ENCODE measurements at regions not wholly inside any gene's neighbourhood (a gene's known extent, or its start where the extent isn't known, plus 50 kb on each side); places are given as distances from the start of the nearest gene placed in this dataset.

- Histone ChIP-seq H3K27me3 (replicated peaks; ENCODE audit: insufficient read depth) (no peaks in the 10 kb centered on the region), H2AFZ (no peak overlapping the region), H3K27ac (no peak overlapping the region), H3K9ac (no peak overlapping the region), H3K4me3 (no peak overlapping the region), H3K4me2 (ENCODE audit: unreplicated experiment) (no peak overlapping the region), H3K79me2 (ENCODE audit: insufficient read depth) (no peaks in the 10 kb centered on the region), H3F3A (ENCODE audit: insufficient read depth) (no peaks in the 10 kb centered on the region), H3K4me1 (ENCODE audit: insufficient read depth) (no peaks in the 10 kb centered on the region), H3K36me3 (ENCODE audit: low read depth) (no peaks in the 10 kb centered on the region), H3K9me2 (ENCODE audit: insufficient read depth) (no peaks in the 10 kb centered on the region), H4K20me1 (ENCODE audit: insufficient read depth) (no peaks in the 10 kb centered on the region), H3K9me3 (ENCODE audit: low read depth) (no peaks in the 10 kb centered on the region)
- in situ Hi-C loops (cut with MboI): no loop called here
- TF ChIP-seq EZH2 (IDR thresholded peaks at IDR 0.05; ENCODE audit: insufficient read depth, poor library complexity, severe bottlenecking): no peak
- TF ChIP-seq EZH2phosphoT487 (IDR thresholded peaks at IDR 0.05; ENCODE audit: insufficient read depth, low read depth): no peak
- no peak for DNase-seq
- 28% methylated on average over 12 to 13 of the region's 13 CpGs for WGBS, 2 experiments (ENCODE audit: low coverage in 1 of 2, low lambda C conversion rate in 2 of 2, missing lambda C conversion rate in 2 of 2)
Observed at GRCh38 chr22:49235463-49236300, 592.0 kb downstream of the BRD1 start.

- H3K9me2 ChIP-seq (ENCODE audit: insufficient read depth): no peaks in the 10 kb centered on the region
- 35 to 39% methylated on average over 3 of the region's 3 CpGs for WGBS, 2 experiments (ENCODE audit: low coverage in 1 of 2, low lambda C conversion rate in 2 of 2, missing lambda C conversion rate in 2 of 2)
- no peak for DNase-seq
- no peaks in the 10 kb centered on the region for H4K20me1 ChIP-seq (ENCODE audit: insufficient read depth)
- no peak for TF ChIP-seq EZH2phosphoT487 (IDR thresholded peaks at IDR 0.05; ENCODE audit: insufficient read depth, low read depth)
- TF ChIP-seq EZH2 (IDR thresholded peaks at IDR 0.05; ENCODE audit: insufficient read depth, poor library complexity, severe bottlenecking): no peak
- H3K4me3 ChIP-seq: no peak overlapping the region
- no peaks in the 10 kb centered on the region for H3K79me2 ChIP-seq (ENCODE audit: insufficient read depth)
- no peaks in the 10 kb centered on the region for H3K27me3 ChIP-seq (replicated peaks; ENCODE audit: insufficient read depth)
- H3K27ac ChIP-seq: no peak overlapping the region
- H3K4me2 ChIP-seq (ENCODE audit: unreplicated experiment): no peak overlapping the region
- H3F3A ChIP-seq (ENCODE audit: insufficient read depth): no peaks in the 10 kb centered on the region
- H2AFZ ChIP-seq: no peak overlapping the region
- H3K9ac ChIP-seq: no peak overlapping the region
- H3K9me3 ChIP-seq (ENCODE audit: low read depth): no peaks in the 10 kb centered on the region
- H3K36me3 ChIP-seq (ENCODE audit: low read depth): no peaks in the 10 kb centered on the region
- in situ Hi-C loops (cut with MboI): no loop called here
- H3K4me1 ChIP-seq (ENCODE audit: insufficient read depth): no peaks in the 10 kb centered on the region
Observed at GRCh38 chr22:49234459-49234858, 593.2 kb downstream of the BRD1 start.

- Histone ChIP-seq H3K4me3 (no peak overlapping the region), H3K4me2 (ENCODE audit: unreplicated experiment) (no peak overlapping the region), H3K9me3 (ENCODE audit: low read depth) (no peaks in the 10 kb centered on the region), H3F3A (ENCODE audit: insufficient read depth) (no peaks in the 10 kb centered on the region), H3K27ac (no peak overlapping the region), H3K9ac (no peak overlapping the region), H4K20me1 (ENCODE audit: insufficient read depth) (no peaks in the 10 kb centered on the region), H3K79me2 (ENCODE audit: insufficient read depth) (no peaks in the 10 kb centered on the region), H3K36me3 (ENCODE audit: low read depth) (no peaks in the 10 kb centered on the region), H2AFZ (no peak overlapping the region), H3K27me3 (replicated peaks; ENCODE audit: insufficient read depth) (no peaks in the 10 kb centered on the region), H3K9me2 (ENCODE audit: insufficient read depth) (no peaks in the 10 kb centered on the region), H3K4me1 (ENCODE audit: insufficient read depth) (no peaks in the 10 kb centered on the region)
- WGBS, 2 experiments (ENCODE audit: low coverage in 1 of 2, low lambda C conversion rate in 2 of 2, missing lambda C conversion rate in 2 of 2): 40 to 41% methylated on average over 16 of the region's 16 CpGs
- DNase-seq: no peak
- in situ Hi-C loops (cut with MboI): no loop called here
- TF ChIP-seq EZH2phosphoT487 (IDR thresholded peaks at IDR 0.05; ENCODE audit: insufficient read depth, low read depth) (no peak), EZH2 (IDR thresholded peaks at IDR 0.05; ENCODE audit: insufficient read depth, poor library complexity, severe bottlenecking) (no peak)
Observed at GRCh38 chr22:49233507-49234100, 594.1 kb downstream of the BRD1 start.

- WGBS, 2 experiments (ENCODE audit: low coverage in 1 of 2, low lambda C conversion rate in 2 of 2, missing lambda C conversion rate in 2 of 2): 46% methylated on average over 23 of the region's 23 CpGs
- H3K9ac ChIP-seq: no peak overlapping the region
- H3K27ac ChIP-seq: no peak overlapping the region
- in situ Hi-C loops (cut with MboI): no loop called here
- no peak overlapping the region for H3K4me3 ChIP-seq
- H2AFZ ChIP-seq: no peak overlapping the region
- no peaks in the 10 kb centered on the region for H3K9me3 ChIP-seq (ENCODE audit: low read depth)
- H3K4me1 ChIP-seq (ENCODE audit: insufficient read depth): no peaks in the 10 kb centered on the region
- H3F3A ChIP-seq (ENCODE audit: insufficient read depth): no peaks in the 10 kb centered on the region
- no peak for DNase-seq
- H3K9me2 ChIP-seq (ENCODE audit: insufficient read depth): no peaks in the 10 kb centered on the region
- H3K27me3 ChIP-seq (replicated peaks; ENCODE audit: insufficient read depth): no peaks in the 10 kb centered on the region
- H3K4me2 ChIP-seq (ENCODE audit: unreplicated experiment): no peak overlapping the region
- TF ChIP-seq EZH2phosphoT487 (IDR thresholded peaks at IDR 0.05; ENCODE audit: insufficient read depth, low read depth): no peak
- TF ChIP-seq EZH2 (IDR thresholded peaks at IDR 0.05; ENCODE audit: insufficient read depth, poor library complexity, severe bottlenecking): no peak
- H3K36me3 ChIP-seq (ENCODE audit: low read depth): no peaks in the 10 kb centered on the region
- no peaks in the 10 kb centered on the region for H4K20me1 ChIP-seq (ENCODE audit: insufficient read depth)
- no peaks in the 10 kb centered on the region for H3K79me2 ChIP-seq (ENCODE audit: insufficient read depth)
Observed at GRCh38 chr22:49232319-49233067, 595.2 kb downstream of the BRD1 start.
